CD14-positive monocyte (primary cell): ENCODE measurements at regions not wholly inside any gene's neighbourhood (a gene's known extent, or its start where the extent isn't known, plus 50 kb on each side); places are given as distances from the start of the nearest gene placed in this dataset.

ENCODE experiments used
- DNase-seq, 3 donors: peaks; one replicate each; pipeline ENCODE4 v3.0.0-alpha.2; 2011 to 2022
- H2AFZ ChIP-seq: 2 replicates; pipeline ENCODE4 v1.6.0; 2012; ENCODE audit warnings: mild to moderate bottlenecking, low read depth, low read length, inconsistent platforms; ENCODE audit not compliant: insufficient read depth, poor library complexity, severe bottlenecking
- H3K27ac ChIP-seq, 2 donors: 1 replicate in 1 of 2; 2 replicates in 1 of 2; pipeline ENCODE4 v1.5.1; 2012 to 2013; ENCODE audit warnings: low read length in 2 of 2, control low read depth in 1 of 2, inconsistent platforms in 1 of 2, low read depth in 1 of 2, mild to moderate bottlenecking in 1 of 2
- H3K27me3 ChIP-seq, 2 donors: one replicate each; pipeline versions ENCODE4 v1.6.0 to v1.6.1; 2011 to 2013; ENCODE audit warnings: low read length in 2 of 2; ENCODE audit not compliant: control insufficient read depth in 2 of 2, insufficient read depth in 2 of 2
- H3K36me3 ChIP-seq, 2 donors: replicated peaks in 1 of 2; 1 replicate in 1 of 2; 2 replicates in 1 of 2; pipeline versions ENCODE4 v1.5.1 to v1.6.1; 2012 to 2013; ENCODE audit warnings: low read length in 2 of 2, control low read depth in 1 of 2, inconsistent platforms in 1 of 2, mild to moderate bottlenecking in 1 of 2; ENCODE audit not compliant: insufficient read depth in 2 of 2, control insufficient read depth in 1 of 2
- H3K4me1 ChIP-seq, 2 donors: 1 replicate in 1 of 2; 2 replicates in 1 of 2; pipeline versions ENCODE4 v1.5.1 to v1.6.1; 2012 to 2013; ENCODE audit warnings: low read length in 2 of 2, control low read depth in 1 of 2, inconsistent platforms in 1 of 2, mild to moderate bottlenecking in 1 of 2, moderate library complexity in 1 of 2; ENCODE audit not compliant: insufficient read depth in 2 of 2, control insufficient read depth in 1 of 2
- H3K4me2 ChIP-seq: replicated peaks from 2 replicates; pipeline ENCODE3; 2012; ENCODE audit warnings: low read length, moderate library complexity, mild to moderate bottlenecking; ENCODE audit not compliant: poor library complexity, severe bottlenecking; ENCODE audit errors: extremely low read depth
- H3K4me3 ChIP-seq, 3 experiments: fragments of 200-600 bp in 1 of 3; sonication (generic) in 1 of 3; replicated peaks in 1 of 3; 1 replicate in 2 of 3; 2 replicates in 1 of 3; pipeline ENCODE4 v1.5.1; 2011 to 2013; ENCODE audit warnings: low read length in 3 of 3, mild to moderate bottlenecking in 3 of 3, control low read depth in 2 of 3, low read depth in 2 of 3, inconsistent platforms in 1 of 3, moderate library complexity in 1 of 3
- H3K79me2 ChIP-seq: 2 replicates; pipeline ENCODE4 v1.6.0; 2012; ENCODE audit warnings: mild to moderate bottlenecking, control low read depth, inconsistent platforms, low read length, moderate library complexity; ENCODE audit not compliant: insufficient read depth
- H3K9ac ChIP-seq: 2 replicates; pipeline ENCODE4 v1.6.0; 2017; ENCODE audit warnings: low read length, mild to moderate bottlenecking; ENCODE audit not compliant: insufficient read depth, poor library complexity, severe bottlenecking
- H3K9me3 ChIP-seq, 2 donors: replicated peaks in 1 of 2; 1 replicate in 1 of 2; 2 replicates in 1 of 2; pipeline versions ENCODE4 v1.5.1 to v1.6.1; 2012 to 2013; ENCODE audit warnings: low read length in 2 of 2, control low read depth in 1 of 2; ENCODE audit not compliant: control insufficient read depth in 1 of 2, insufficient read depth in 1 of 2
- H4K20me1 ChIP-seq: 2 replicates; pipeline ENCODE4 v1.6.0; 2012; ENCODE audit warnings: mild to moderate bottlenecking, low read length, control low read depth, moderate library complexity; ENCODE audit not compliant: insufficient read depth
- H3K27ac Mint-ChIP-seq, 7 donors: one replicate each; pipeline ENCODE4 v1.8.0; 2020; ENCODE audit warnings: mild to moderate bottlenecking in 7 of 7, mixed read lengths in 7 of 7, moderate library complexity in 6 of 7, inconsistent platforms in 2 of 7
- H3K27me3 Mint-ChIP-seq, 3 donors: one replicate each; pipeline ENCODE4 v1.8.0; 2021 to 2022; ENCODE audit warnings: low read depth in 3 of 3, mild to moderate bottlenecking in 3 of 3, mixed read lengths in 3 of 3, moderate library complexity in 3 of 3, inconsistent platforms in 1 of 3
- H3K36me3 Mint-ChIP-seq, 2 donors: one replicate each; pipeline ENCODE4 v1.8.0; 2020; ENCODE audit warnings: mixed read lengths in 2 of 2, inconsistent platforms in 1 of 2, mild to moderate bottlenecking in 1 of 2
- H3K4me1 Mint-ChIP-seq: one replicate; pipeline ENCODE4 v1.8.0; 2020; ENCODE audit warnings: mild to moderate bottlenecking, mixed read lengths
- H3K4me3 Mint-ChIP-seq, 2 donors: one replicate each; pipeline ENCODE4 v1.8.0; 2020; ENCODE audit warnings: mild to moderate bottlenecking in 2 of 2, mixed read lengths in 2 of 2, moderate library complexity in 1 of 2
- H3K9me3 Mint-ChIP-seq, 7 donors: one replicate each; pipeline ENCODE4 v1.8.0; 2020 to 2022; ENCODE audit warnings: mixed read lengths in 7 of 7, mild to moderate bottlenecking in 6 of 7, moderate library complexity in 6 of 7, inconsistent platforms in 2 of 7
- CTCF ChIP-seq: fragments of 200-600 bp; IDR thresholded peaks from one replicate; pipeline ENCODE4 v1.8.0; 2022; ENCODE audit warnings: antibody characterized with exemption, mild to moderate bottlenecking
- WGBS: methylation state at CpG from one replicate; pipeline ENCODE4 v1.1.5; 2013; ENCODE audit warnings: missing lambda C conversion rate; ENCODE audit not compliant: insufficient coverage; 5-methylcytosine and 5-hydroxymethylcytosine counted together
- intact Hi-C, 2 donors: fragments of 100-400 bp; cut with micrococcal nuclease; formaldehyde crosslinking; loops; one replicate each; pipeline versions ENCODE4 v1.15.0 to v1.15.1; 2023

- Mint-ChIP-seq H3K4me3 (no peak overlapping the region), H3K27ac (no peak overlapping the region), H3K36me3 (no peaks in the 10 kb centered on the region), H3K27me3 (no peaks in the 10 kb centered on the region), H3K9me3 (peaks cover 0 to 2% (median 1%) of the 10 kb centered on the region in 7 donors), H3K4me1 (no peaks in the 10 kb centered on the region)
- H3K9me3 ChIP-seq = no peaks in the 10 kb centered on the region
- no peak for DNase-seq
- H3K79me2 ChIP-seq = no peaks in the 10 kb centered on the region
- H3K4me3 ChIP-seq = no peak overlapping the region
- H3K27me3 ChIP-seq = no peaks in the 10 kb centered on the region
- no peaks in the 10 kb centered on the region for H4K20me1 ChIP-seq
- H3K27ac ChIP-seq = no peak overlapping the region
- WGBS = 100% methylated on average over 1 of the region's 1 CpG
- H3K36me3 ChIP-seq = no peaks in the 10 kb centered on the region
- TF ChIP-seq CTCF = no peak
- H3K4me2 ChIP-seq = no peak overlapping the region
- no peaks in the 10 kb centered on the region for H3K4me1 ChIP-seq
- H3K9ac ChIP-seq = no peak overlapping the region
- H2AFZ ChIP-seq = no peak overlapping the region
- intact Hi-C loops = no loop called here
Observed at GRCh38 chr9:26131886-26132285, 453.6 kb upstream of the TUSC1 start.

GRCh38 chr9:26129217-26129616 is 451.0 kb upstream of the TUSC1 start:
- no peaks in the 10 kb centered on the region for H3K27me3 Mint-ChIP-seq
- Histone ChIP-seq H3K4me3 (no peak overlapping the region), H3K9ac (no peak overlapping the region), H3K36me3 (no peaks in the 10 kb centered on the region), H3K79me2 (no peaks in the 10 kb centered on the region), H3K4me1 (no peaks in the 10 kb centered on the region), H3K9me3 (peaks cover 0 to 4% of the 10 kb centered on the region in 2 donors), H3K27ac (no peak overlapping the region), H4K20me1 (no peaks in the 10 kb centered on the region), H3K4me2 (no peak overlapping the region), H3K27me3 (no peaks in the 10 kb centered on the region), H2AFZ (no peak overlapping the region)
- intact Hi-C loops = no loop called here
- DNase-seq = no peak
- H3K27ac Mint-ChIP-seq = no peak overlapping the region
- TF ChIP-seq CTCF = no peak
- WGBS = no CpG with 5 or more reads among the region's 2 CpGs
- no peak overlapping the region for H3K4me3 Mint-ChIP-seq
- no peaks in the 10 kb centered on the region for H3K4me1 Mint-ChIP-seq
- peaks cover 0 to 8% (median 2%) of the 10 kb centered on the region in 7 donors for H3K9me3 Mint-ChIP-seq
- H3K36me3 Mint-ChIP-seq = no peaks in the 10 kb centered on the region
